Hepatocyte (in vitro differentiated cells): ENCODE measurements at regions not wholly inside any gene's neighbourhood (a gene's known extent, or its start where the extent isn't known, plus 50 kb on each side); places are given as distances from the start of the nearest gene placed in this dataset.

Experiments
- EZH2 ChIP-seq: fragments of 200-600 bp; sonication (generic); IDR thresholded peaks from 2 replicates; pipeline ENCODE4 v1.6.1; 2016; ENCODE audit warnings: antibody characterized with exemption, mild to moderate bottlenecking, borderline replicate concordance
- EZH2phosphoT487 ChIP-seq: fragments of 200-600 bp; sonication (generic); IDR thresholded peaks from one replicate; pipeline ENCODE4 v1.6.1; 2018; ENCODE audit warnings: antibody characterized with exemption, mild to moderate bottlenecking, low read depth, moderate library complexity; ENCODE audit not compliant: unreplicated experiment, severe bottlenecking
- TF ChIP-seq, protein P1 (sequence below): fragments of 200-600 bp; sonication (generic); IDR thresholded peaks from 2 replicates; pipeline ENCODE4 v1.5.1; 2016; ENCODE audit warnings: antibody characterized with exemption, mild to moderate bottlenecking; ENCODE audit not compliant: poor library complexity

GRCh38 chr4:136314686-136315085, 1217.6 kb downstream of the PCDH18 start:
- TF ChIP-seq, protein P1, sequence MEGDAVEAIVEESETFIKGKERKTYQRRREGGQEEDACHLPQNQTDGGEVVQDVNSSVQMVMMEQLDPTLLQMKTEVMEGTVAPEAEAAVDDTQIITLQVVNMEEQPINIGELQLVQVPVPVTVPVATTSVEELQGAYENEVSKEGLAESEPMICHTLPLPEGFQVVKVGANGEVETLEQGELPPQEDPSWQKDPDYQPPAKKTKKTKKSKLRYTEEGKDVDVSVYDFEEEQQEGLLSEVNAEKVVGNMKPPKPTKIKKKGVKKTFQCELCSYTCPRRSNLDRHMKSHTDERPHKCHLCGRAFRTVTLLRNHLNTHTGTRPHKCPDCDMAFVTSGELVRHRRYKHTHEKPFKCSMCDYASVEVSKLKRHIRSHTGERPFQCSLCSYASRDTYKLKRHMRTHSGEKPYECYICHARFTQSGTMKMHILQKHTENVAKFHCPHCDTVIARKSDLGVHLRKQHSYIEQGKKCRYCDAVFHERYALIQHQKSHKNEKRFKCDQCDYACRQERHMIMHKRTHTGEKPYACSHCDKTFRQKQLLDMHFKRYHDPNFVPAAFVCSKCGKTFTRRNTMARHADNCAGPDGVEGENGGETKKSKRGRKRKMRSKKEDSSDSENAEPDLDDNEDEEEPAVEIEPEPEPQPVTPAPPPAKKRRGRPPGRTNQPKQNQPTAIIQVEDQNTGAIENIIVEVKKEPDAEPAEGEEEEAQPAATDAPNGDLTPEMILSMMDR: no peak
- TF ChIP-seq EZH2: no peak
- TF ChIP-seq EZH2phosphoT487: no peak
